Peyer's patch (tissue), 4 donors: ENCODE measurements at regions not wholly inside any gene's neighbourhood (a gene's known extent, or its start where the extent isn't known, plus 50 kb on each side); places are given as distances from the start of the nearest gene placed in this dataset.

Experiments used
- DNase-seq, 3 donors: peaks; one replicate each; pipeline ENCODE4 v3.0.0-alpha.2; 2017 to 2019
- H3K27ac ChIP-seq, 4 donors: fragments of 200-600 bp; sonication (generic); one replicate each; pipeline ENCODE4 v1.5.1; 2016 to 2019
- H3K27me3 ChIP-seq, 2 donors: fragments of 200-600 bp; sonication (generic); one replicate each; pipeline ENCODE4 v1.5.1; 2019
- H3K36me3 ChIP-seq, 3 donors: fragments of 200-600 bp; sonication (generic); one replicate each; pipeline ENCODE4 v1.5.1; 2016 to 2019
- H3K4me1 ChIP-seq, 4 donors: fragments of 200-600 bp; sonication (generic); one replicate each; pipeline ENCODE4 v1.5.1; 2016 to 2019
- H3K4me3 ChIP-seq, 4 donors: fragments of 200-600 bp; sonication (generic); 1 replicate in 3 of 4; 2 replicates in 1 of 4; pipeline ENCODE4 v1.5.1; 2016 to 2019; ENCODE audit warnings: mild to moderate bottlenecking in 1 of 4
- H3K9me3 ChIP-seq, 4 donors: fragments of 200-600 bp; sonication (generic); one replicate each; pipeline ENCODE4 v1.5.1; 2016 to 2019; ENCODE audit warnings: mild to moderate bottlenecking in 1 of 4
- POLR2A ChIP-seq, 2 donors: fragments of 450-650 bp; IDR thresholded peaks; one replicate each; pipeline ENCODE4 v1.5.1; 2017; ENCODE audit warnings: antibody characterized with exemption in 2 of 2, mild to moderate bottlenecking in 2 of 2, moderate library complexity in 2 of 2
- TF ChIP-seq, protein P1 (sequence below), 6 experiments: fragments of 450-650 bp in 4 of 6; fragments of 200-600 bp in 2 of 6; sonication (generic) in 1 of 6; IDR thresholded peaks; one replicate each; pipeline ENCODE4 v1.5.1; 2017 to 2019; ENCODE audit warnings: antibody characterized with exemption in 6 of 6, mild to moderate bottlenecking in 3 of 6, moderate library complexity in 1 of 6

DNA sequence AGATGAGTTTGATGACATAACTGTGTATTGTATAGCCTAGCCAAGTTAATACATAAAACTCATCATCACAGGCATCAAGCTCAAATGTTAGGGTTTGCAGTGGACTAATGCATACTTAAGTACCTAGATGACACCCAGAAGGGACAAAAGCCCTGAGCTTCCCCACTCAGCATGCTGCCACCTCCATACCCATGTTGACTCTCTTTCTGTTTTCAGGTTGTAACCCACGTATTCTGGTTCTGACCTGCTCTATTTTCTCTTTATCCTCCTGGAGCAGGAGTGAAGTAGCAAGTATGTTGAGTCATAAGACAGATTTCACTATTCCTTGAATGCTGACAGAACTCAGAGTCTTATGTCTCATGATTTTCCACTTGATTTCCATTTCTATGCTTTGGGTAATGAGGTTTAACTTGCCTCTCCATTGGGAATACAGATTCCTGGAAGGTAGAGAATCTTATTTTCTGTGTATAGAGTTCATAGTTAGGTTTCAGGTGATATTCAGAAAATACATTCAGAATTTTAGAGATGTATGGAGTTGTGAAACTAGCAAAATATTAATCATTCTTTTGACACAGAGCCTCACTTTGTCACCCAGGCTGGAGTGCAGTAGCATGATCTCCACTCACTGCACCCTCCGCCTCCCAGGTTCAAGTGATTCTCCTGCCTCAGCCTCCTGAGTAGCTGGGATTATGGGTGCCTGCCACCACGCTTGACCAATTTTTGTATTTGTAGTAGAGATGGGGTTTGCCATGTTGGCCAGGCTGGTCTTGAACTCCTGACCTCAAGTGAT is 122.5 kb upstream of the KCNJ15 start:
- no peak for DNase-seq

DNA sequence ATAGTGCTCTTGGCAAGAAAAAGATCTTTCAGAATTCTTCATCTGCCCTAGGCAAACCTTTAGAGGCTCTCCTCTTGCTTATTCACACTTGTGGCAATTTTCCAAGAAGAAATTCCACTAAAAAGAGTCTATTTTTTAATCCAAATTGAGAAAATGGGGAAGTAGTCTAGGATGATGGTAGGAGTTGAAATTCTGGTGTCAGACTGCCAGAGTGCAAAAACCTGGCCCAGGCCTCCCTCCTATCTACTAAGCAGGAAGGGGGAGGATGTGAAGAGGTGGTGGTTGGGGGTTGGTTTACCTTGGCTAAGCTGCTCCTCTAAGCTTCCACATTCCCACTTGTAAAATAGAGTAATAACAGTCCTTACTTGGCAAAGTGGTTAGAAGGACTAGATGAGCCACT is 120.6 kb upstream of the KCNJ15 start:
- Histone ChIP-seq H3K4me1 (no peaks in the 10 kb centered on the region), H3K27ac (no peak overlapping the region), H3K9me3 (no peaks in the 10 kb centered on the region), H3K36me3 (no peaks in the 10 kb centered on the region), H3K4me3 (no peak overlapping the region), H3K27me3 (no peaks in the 10 kb centered on the region)
- TF ChIP-seq POLR2A (IDR thresholded peaks at IDR 0.05) = no peak
- TF ChIP-seq, protein P1, sequence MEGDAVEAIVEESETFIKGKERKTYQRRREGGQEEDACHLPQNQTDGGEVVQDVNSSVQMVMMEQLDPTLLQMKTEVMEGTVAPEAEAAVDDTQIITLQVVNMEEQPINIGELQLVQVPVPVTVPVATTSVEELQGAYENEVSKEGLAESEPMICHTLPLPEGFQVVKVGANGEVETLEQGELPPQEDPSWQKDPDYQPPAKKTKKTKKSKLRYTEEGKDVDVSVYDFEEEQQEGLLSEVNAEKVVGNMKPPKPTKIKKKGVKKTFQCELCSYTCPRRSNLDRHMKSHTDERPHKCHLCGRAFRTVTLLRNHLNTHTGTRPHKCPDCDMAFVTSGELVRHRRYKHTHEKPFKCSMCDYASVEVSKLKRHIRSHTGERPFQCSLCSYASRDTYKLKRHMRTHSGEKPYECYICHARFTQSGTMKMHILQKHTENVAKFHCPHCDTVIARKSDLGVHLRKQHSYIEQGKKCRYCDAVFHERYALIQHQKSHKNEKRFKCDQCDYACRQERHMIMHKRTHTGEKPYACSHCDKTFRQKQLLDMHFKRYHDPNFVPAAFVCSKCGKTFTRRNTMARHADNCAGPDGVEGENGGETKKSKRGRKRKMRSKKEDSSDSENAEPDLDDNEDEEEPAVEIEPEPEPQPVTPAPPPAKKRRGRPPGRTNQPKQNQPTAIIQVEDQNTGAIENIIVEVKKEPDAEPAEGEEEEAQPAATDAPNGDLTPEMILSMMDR (IDR thresholded peaks at IDR 0.05) = no peak
- DNase-seq = no peak

More for the DNA sequence above, 122.5 kb upstream of the KCNJ15 start:
- Histone ChIP-seq H3K27me3 (no peaks in the 10 kb centered on the region), H3K27ac (no peak overlapping the region), H3K9me3 (no peaks in the 10 kb centered on the region), H3K4me3 (no peak overlapping the region), H3K36me3 (no peaks in the 10 kb centered on the region), H3K4me1 (no peaks in the 10 kb centered on the region)
- TF ChIP-seq, protein P1 (IDR thresholded peaks at IDR 0.05) = no peak
- TF ChIP-seq POLR2A (IDR thresholded peaks at IDR 0.05) = no peak

DNA sequence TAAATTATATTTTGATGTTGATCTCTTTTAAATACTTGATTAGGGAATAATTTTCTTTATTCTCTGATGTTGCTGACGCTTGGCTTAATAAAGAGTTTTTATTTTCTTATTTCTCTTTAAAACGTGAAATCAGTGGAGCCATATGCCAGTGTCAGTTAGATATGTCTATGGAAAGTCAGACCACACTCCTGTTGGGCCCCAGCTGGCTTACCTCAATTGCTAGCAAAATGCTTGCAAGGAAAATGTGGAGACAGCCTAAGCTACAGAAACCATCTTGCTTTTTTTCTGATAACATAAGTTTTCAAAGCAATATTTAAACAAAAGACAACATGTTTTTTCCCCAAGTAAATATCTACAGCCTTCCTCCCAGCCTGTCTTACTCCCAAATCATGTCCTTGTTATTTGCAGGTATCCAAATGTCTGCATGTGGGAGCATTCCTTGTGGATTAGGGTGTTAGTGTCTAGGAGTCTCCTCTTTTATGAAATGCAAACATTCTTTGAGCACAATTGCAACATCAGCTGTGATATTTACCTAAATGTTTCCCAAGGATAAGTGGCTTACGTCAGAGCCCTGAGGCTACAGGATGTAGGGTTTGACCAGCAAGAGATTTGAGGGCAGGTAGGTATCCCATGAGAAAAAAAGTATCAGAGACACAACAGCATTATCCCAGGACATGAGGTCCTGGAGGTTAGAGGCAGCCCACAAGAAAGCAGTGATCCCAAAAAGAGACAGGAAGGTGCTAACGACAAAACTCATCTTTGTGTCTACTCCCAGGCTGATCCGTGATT is 117.2 kb upstream of the KCNJ15 start:
- Histone ChIP-seq H3K36me3 (no peaks in the 10 kb centered on the region), H3K27ac (no peak overlapping the region), H3K9me3 (no peaks in the 10 kb centered on the region), H3K27me3 (no peaks in the 10 kb centered on the region), H3K4me1 (no peaks in the 10 kb centered on the region), H3K4me3 (no peak overlapping the region)
- no peak for DNase-seq
- no peak for TF ChIP-seq POLR2A (IDR thresholded peaks at IDR 0.05)
- TF ChIP-seq, protein P1 (IDR thresholded peaks at IDR 0.05) = no peak

DNA sequence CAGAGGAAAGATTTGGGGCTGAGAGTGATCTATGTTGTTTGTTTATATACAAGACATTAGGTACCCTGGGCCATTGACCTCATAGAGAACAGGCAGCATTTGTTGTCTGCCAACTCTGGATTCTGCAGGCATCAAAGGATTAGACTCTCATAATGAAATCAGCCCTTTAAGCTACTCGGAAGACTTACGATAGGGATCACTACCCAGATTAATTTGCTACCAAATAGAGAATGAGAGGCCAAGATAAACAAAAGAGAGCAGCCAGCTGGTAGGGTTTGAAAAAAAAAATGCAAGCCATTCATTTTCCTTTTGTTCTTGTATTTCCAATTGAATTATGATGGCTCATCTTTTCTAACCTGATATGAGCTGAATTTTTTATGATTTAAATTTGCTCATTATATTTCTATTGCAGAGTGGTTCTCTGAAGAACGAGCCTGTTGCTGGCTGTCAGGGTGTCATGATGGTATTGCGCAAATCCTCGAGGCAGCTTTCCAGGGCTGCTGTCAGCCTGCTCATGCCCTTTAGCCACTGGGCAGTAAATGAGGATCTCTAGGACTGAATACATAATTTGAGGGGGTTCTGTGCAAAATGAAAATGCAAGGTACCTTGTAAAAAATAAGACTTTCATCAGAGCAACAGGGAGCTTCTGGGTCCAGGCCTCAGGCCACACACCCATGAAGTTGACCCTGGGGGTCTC is 116.4 kb upstream of the KCNJ15 start:
- Histone ChIP-seq H3K4me3 (no peak overlapping the region), H3K27me3 (no peaks in the 10 kb centered on the region), H3K36me3 (no peaks in the 10 kb centered on the region), H3K9me3 (no peaks in the 10 kb centered on the region), H3K27ac (no peak overlapping the region), H3K4me1 (no peaks in the 10 kb centered on the region)
- DNase-seq = peak in 1 of 3 donors; percentile 48
- TF ChIP-seq, protein P1 (IDR thresholded peaks at IDR 0.05) = no peak
- no peak for TF ChIP-seq POLR2A (IDR thresholded peaks at IDR 0.05)

DNA sequence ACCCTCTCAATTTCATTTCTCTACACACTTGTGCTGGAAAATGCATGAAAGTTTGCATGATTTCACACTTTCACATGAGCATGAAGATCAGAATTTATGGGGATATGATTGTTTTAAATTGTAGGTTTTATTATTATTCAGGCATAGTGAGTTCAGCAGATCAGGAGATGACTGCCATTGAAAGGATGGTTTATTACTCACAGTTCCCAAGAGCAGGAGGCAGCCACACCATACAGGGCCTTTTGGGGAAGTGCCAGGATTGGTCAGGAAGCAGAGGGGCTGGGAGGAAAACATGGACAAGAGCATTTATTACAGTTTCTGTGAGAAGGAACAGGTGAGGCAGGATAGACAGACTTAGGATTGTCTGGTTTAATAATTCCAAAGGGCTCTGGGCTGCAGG is 114.6 kb upstream of the KCNJ15 start:
- TF ChIP-seq POLR2A (IDR thresholded peaks at IDR 0.05) = no peak
- no peaks in the 10 kb centered on the region for H3K4me1 ChIP-seq
- H3K9me3 ChIP-seq = no peaks in the 10 kb centered on the region
- H3K27ac ChIP-seq = no peak overlapping the region
- no peak overlapping the region for H3K4me3 ChIP-seq
- H3K27me3 ChIP-seq = no peaks in the 10 kb centered on the region
- DNase-seq = no peak
- H3K36me3 ChIP-seq = no peaks in the 10 kb centered on the region

DNA sequence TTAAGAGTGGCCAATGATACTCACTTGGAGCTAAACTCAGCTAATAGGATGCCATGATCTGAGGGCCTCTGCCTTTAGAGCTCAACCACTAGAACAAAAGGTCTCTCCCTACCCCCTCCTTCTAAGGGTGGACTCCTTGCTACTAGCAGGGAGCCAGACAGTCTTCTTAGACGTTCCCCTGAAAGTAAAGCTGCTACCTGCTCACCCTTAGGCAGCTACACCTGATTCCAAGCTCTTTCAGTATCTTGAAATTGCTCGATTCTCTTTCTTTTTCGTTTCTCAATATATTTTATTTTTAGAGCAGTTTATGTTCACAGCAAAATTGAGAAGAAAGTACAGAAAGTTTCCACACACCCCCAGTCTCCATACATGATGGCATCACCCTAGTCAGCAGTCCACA is 112.6 kb upstream of the KCNJ15 start:
- H3K9me3 ChIP-seq = no peaks in the 10 kb centered on the region
- no peak for DNase-seq
- no peaks in the 10 kb centered on the region for H3K4me1 ChIP-seq
- no peak for TF ChIP-seq POLR2A (IDR thresholded peaks at IDR 0.05)
- TF ChIP-seq, protein P1 (IDR thresholded peaks at IDR 0.05) = no peak
- H3K27me3 ChIP-seq = no peaks in the 10 kb centered on the region
- no peak overlapping the region for H3K27ac ChIP-seq
- H3K36me3 ChIP-seq = no peaks in the 10 kb centered on the region
- no peak overlapping the region for H3K4me3 ChIP-seq
